GM12865 (cell line): ENCODE measurements at regions not wholly inside any gene's neighbourhood (a gene's known extent, or its start where the extent isn't known, plus 50 kb on each side); places are given as distances from the start of the nearest gene placed in this dataset.

ENCODE experiments used
- DNase-seq: peaks from one replicate; pipeline ENCODE4 v3.0.0; 2010; ENCODE audit warnings: low read depth
- H3K4me3 ChIP-seq: 2 replicates; pipeline ENCODE4 v1.5.1; 2011; ENCODE audit warnings: mild to moderate bottlenecking, low read depth, low read length, control low read depth
- CTCF ChIP-seq: IDR thresholded peaks from 2 replicates; pipeline ENCODE4 v1.5.1; 2011; ENCODE audit warnings: low read length, control low read depth, low read depth, inconsistent platforms; ENCODE audit not compliant: insufficient read depth; ENCODE audit errors: missing control alignments

- no peak for TF ChIP-seq CTCF
- H3K4me3 ChIP-seq = no peak overlapping the region
- no peak for DNase-seq
Observed at GRCh38 chr4:1489639-1489995, 83.4 kb upstream of the NKX1-1 start.

GRCh38 chr4:1488831-1489638 is 82.8 kb upstream of the NKX1-1 start:
- no peak for DNase-seq
- no peak for TF ChIP-seq CTCF
- H3K4me3 ChIP-seq = no peak overlapping the region

GRCh38 chr4:1488357-1488756 is 82.1 kb upstream of the NKX1-1 start:
- TF ChIP-seq CTCF = no peak
- no peak overlapping the region for H3K4me3 ChIP-seq
- no peak for DNase-seq

- H3K4me3 ChIP-seq = no peak overlapping the region
- DNase-seq = no peak
- no peak for TF ChIP-seq CTCF
Observed at GRCh38 chr4:1487761-1488160, 81.5 kb upstream of the NKX1-1 start.

GRCh38 chr4:1487106-1487505 is 80.9 kb upstream of the NKX1-1 start:
- no peak overlapping the region for H3K4me3 ChIP-seq
- no peak for TF ChIP-seq CTCF
- no peak for DNase-seq

- H3K4me3 ChIP-seq = no peak overlapping the region
- TF ChIP-seq CTCF = no peak
- no peak for DNase-seq
Observed at GRCh38 chr4:1485280-1485679, 79.0 kb upstream of the NKX1-1 start.

- no peak for DNase-seq
- no peak overlapping the region for H3K4me3 ChIP-seq
- no peak for TF ChIP-seq CTCF
Observed at GRCh38 chr4:1480720-1481119, 74.5 kb upstream of the NKX1-1 start.
